Osteoblast (primary cell): ENCODE measurements at regions not wholly inside any gene's neighbourhood (a gene's known extent, or its start where the extent isn't known, plus 50 kb on each side); places are given as distances from the start of the nearest gene placed in this dataset.
A peak's percentile ranks its signal among the peaks of the same experiment; 100 is the strongest.

Experiments used
- DNase-seq: peaks from one replicate; pipeline ENCODE4 v3.0.0; 2011; ENCODE audit warnings: low spot score, mixed read lengths; ENCODE audit not compliant: insufficient read length; ENCODE audit errors: missing footprints
- H2AFZ ChIP-seq: 2 replicates; pipeline ENCODE4 v1.6.0; 2011; ENCODE audit warnings: mild to moderate bottlenecking, low read length
- H3K27ac ChIP-seq: 2 replicates; pipeline ENCODE4 v1.5.1; 2011; ENCODE audit warnings: mild to moderate bottlenecking, low read depth, low read length, moderate library complexity
- H3K27me3 ChIP-seq: 2 replicates; pipeline ENCODE4 v1.6.0; 2012; ENCODE audit warnings: mild to moderate bottlenecking, control low read depth, inconsistent platforms, low read length, moderate library complexity; ENCODE audit not compliant: insufficient read depth
- H3K36me3 ChIP-seq: 2 replicates; pipeline ENCODE4 v1.5.1; 2011; ENCODE audit warnings: mild to moderate bottlenecking, low read length, control low read depth, moderate library complexity; ENCODE audit not compliant: insufficient read depth
- H3K4me1 ChIP-seq: 2 replicates; pipeline ENCODE4 v1.5.1; 2011; ENCODE audit warnings: mild to moderate bottlenecking, low read length, control low read depth, moderate library complexity; ENCODE audit not compliant: insufficient read depth
- H3K4me2 ChIP-seq: 2 replicates; pipeline ENCODE4 v1.6.0; 2011; ENCODE audit warnings: mild to moderate bottlenecking, low read length; ENCODE audit not compliant: insufficient read depth
- H3K4me3 ChIP-seq: fragments of 200-600 bp; sonication (generic); 3 replicates; pipeline ENCODE4 v1.5.1; 2012; ENCODE audit warnings: mild to moderate bottlenecking, low read length, inconsistent platforms; ENCODE audit not compliant: insufficient read depth
- H3K79me2 ChIP-seq: 2 replicates; pipeline ENCODE4 v1.6.0; 2012; ENCODE audit warnings: mild to moderate bottlenecking, low read length, control low read depth, inconsistent platforms; ENCODE audit not compliant: insufficient read depth
- H3K9me3 ChIP-seq: 2 replicates; pipeline ENCODE4 v1.5.1; 2011; ENCODE audit warnings: low read depth, low read length, control low read depth
- H4K20me1 ChIP-seq: 2 replicates; pipeline ENCODE4 v1.6.0; 2012; ENCODE audit warnings: mild to moderate bottlenecking, low read length, control low read depth; ENCODE audit not compliant: insufficient read depth
- TF ChIP-seq, protein P1 (sequence below): IDR thresholded peaks from 2 replicates; pipeline ENCODE4 v1.5.1; 2011; ENCODE audit warnings: mild to moderate bottlenecking, low read depth, low read length, moderate library complexity; ENCODE audit errors: extremely low read depth

DNA sequence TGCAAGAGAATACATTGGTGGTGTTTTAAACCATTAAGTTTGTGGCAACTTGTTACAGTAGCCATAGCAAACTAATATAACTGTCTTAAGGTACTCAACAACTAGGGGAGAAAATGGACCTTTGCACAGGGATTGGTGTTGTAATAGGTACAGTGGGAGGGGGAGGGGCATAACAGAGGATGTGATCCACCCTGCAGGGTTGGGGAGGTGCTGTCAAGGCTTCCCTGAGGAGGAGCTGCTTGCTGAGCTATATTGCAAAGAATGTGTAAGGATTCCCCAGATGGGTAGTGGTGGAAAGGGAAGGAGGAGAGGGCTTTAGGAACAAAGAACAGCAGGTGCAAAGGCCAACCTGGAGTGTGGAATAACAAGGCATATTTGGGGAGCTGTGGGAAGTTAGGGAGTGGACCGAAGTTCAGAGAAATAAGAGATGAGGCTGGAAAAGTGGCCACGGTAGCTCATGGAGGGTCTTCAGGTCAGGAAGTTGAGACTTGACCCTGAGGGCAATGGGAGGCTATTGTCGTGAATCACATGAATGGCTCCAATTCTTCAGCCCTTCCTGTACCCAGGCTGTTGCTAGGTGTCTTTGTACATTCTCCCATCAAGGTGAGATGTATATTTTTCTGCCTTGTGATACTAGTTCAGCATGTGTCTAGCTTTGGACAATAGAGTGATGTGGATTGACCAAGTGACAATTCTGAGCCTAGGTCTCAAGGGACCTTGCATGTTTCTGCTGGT is 168.6 kb upstream of the CSF3R start:
- no peaks in the 10 kb centered on the region for H3K27me3 ChIP-seq
- no peak overlapping the region for H3K27ac ChIP-seq
- no peaks in the 10 kb centered on the region for H3K4me1 ChIP-seq
- no peaks in the 10 kb centered on the region for H3K36me3 ChIP-seq
- H3K4me3 ChIP-seq = no peak overlapping the region
- no peaks in the 10 kb centered on the region for H3K9me3 ChIP-seq
- no peaks in the 10 kb centered on the region for H4K20me1 ChIP-seq
- H2AFZ ChIP-seq = no peak overlapping the region
- no peaks in the 10 kb centered on the region for H3K79me2 ChIP-seq
- TF ChIP-seq, protein P1, sequence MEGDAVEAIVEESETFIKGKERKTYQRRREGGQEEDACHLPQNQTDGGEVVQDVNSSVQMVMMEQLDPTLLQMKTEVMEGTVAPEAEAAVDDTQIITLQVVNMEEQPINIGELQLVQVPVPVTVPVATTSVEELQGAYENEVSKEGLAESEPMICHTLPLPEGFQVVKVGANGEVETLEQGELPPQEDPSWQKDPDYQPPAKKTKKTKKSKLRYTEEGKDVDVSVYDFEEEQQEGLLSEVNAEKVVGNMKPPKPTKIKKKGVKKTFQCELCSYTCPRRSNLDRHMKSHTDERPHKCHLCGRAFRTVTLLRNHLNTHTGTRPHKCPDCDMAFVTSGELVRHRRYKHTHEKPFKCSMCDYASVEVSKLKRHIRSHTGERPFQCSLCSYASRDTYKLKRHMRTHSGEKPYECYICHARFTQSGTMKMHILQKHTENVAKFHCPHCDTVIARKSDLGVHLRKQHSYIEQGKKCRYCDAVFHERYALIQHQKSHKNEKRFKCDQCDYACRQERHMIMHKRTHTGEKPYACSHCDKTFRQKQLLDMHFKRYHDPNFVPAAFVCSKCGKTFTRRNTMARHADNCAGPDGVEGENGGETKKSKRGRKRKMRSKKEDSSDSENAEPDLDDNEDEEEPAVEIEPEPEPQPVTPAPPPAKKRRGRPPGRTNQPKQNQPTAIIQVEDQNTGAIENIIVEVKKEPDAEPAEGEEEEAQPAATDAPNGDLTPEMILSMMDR = no peak
- no peak overlapping the region for H3K4me2 ChIP-seq
- no peak for DNase-seq

DNA sequence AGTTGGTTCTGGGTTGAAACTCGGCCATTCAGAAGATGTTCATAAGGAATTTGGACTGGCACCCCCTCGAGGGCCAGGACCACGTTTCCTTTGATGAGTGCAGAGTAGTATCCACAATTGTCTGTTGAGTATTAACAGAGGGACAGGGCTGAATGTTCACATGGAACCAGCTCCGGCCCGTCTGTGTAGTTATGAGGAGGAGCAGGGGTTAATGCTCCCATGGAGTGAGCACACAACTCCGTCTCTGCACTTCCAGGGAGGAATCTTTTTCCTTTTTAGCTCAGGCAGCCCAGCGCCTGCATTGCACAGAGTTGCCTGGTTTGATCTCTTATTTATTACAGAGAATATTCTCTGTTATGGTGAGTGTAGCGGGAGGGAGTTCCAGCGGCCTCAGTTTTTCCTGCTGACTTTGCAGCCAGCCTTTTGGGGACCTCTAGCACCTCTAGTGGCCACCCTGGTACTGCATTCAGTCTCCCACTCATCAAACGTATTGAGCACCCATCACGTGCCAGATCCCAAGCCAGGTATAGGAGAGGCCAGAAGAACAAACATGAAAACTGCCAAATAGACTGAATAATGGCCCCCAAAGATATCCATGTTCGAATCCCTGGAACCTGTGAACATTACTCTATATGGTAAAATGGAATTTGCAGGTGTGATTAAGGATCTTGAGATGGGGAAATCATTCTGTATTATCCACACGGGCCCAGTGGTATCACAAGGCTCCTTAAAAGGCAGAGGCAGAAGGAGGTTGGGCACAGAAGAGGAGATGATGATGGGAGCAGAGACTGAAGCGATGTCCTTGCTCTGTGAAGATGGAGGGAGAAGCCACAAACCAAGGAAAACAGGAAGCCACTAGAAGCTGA is 167.7 kb upstream of the CSF3R start:
- H3K4me2 ChIP-seq = no peak overlapping the region
- no peaks in the 10 kb centered on the region for H4K20me1 ChIP-seq
- no peak for DNase-seq
- TF ChIP-seq, protein P1 = peak; percentile 94
- no peak overlapping the region for H2AFZ ChIP-seq
- H3K36me3 ChIP-seq = no peaks in the 10 kb centered on the region
- H3K79me2 ChIP-seq = no peaks in the 10 kb centered on the region
- no peaks in the 10 kb centered on the region for H3K4me1 ChIP-seq
- no peak overlapping the region for H3K27ac ChIP-seq
- H3K4me3 ChIP-seq = no peak overlapping the region
- H3K27me3 ChIP-seq = no peaks in the 10 kb centered on the region
- no peaks in the 10 kb centered on the region for H3K9me3 ChIP-seq

DNA sequence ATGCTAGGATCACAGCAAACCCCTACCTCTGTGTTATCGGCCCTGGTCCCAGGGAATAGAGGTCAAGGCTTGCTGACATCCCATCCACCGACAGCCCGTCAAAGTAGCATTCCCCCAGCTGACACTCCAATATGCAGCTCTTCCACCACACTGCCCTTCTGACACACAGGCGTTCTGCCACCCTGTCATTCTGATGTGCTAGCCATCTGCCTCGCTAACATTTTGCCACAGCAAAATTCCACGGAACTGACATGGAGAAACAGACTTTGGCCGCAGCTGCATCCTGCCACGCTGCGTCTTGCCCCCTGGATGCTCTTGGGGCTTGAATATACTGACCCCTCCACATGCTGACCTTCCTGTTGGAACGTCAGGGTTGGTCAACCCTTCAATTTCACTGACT is 163.2 kb upstream of the CSF3R start:
- no peaks in the 10 kb centered on the region for H3K4me1 ChIP-seq
- no peaks in the 10 kb centered on the region for H3K79me2 ChIP-seq
- H3K27me3 ChIP-seq = no peaks in the 10 kb centered on the region
- no peak overlapping the region for H3K27ac ChIP-seq
- TF ChIP-seq, protein P1 = no peak
- H2AFZ ChIP-seq = no peak overlapping the region
- no peak overlapping the region for H3K4me3 ChIP-seq
- H3K4me2 ChIP-seq = no peak overlapping the region
- no peaks in the 10 kb centered on the region for H4K20me1 ChIP-seq
- no peaks in the 10 kb centered on the region for H3K9me3 ChIP-seq
- no peak for DNase-seq
- H3K36me3 ChIP-seq = no peaks in the 10 kb centered on the region

DNA sequence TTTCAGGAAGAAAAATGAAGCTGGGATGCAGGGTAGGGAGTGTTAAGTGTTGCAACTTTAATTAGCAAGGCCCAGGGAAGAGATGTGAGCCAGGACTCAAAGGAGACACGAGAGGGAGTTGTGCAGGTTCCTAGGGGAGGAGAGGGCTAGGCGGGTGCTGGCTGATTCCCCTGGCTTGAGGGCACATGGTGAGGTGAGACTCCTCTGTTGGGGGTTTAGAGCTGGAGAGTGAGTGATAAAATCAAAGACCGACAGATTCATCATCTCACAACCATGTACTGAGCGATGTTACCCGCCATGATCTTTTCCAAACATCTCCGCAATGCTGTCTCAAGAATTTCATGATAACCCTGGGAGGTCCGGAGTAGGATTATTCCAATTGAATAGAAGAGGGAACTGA is 161.8 kb upstream of the CSF3R start:
- H3K79me2 ChIP-seq = no peaks in the 10 kb centered on the region
- H3K27me3 ChIP-seq = no peaks in the 10 kb centered on the region
- TF ChIP-seq, protein P1 = no peak
- H4K20me1 ChIP-seq = no peaks in the 10 kb centered on the region
- no peaks in the 10 kb centered on the region for H3K36me3 ChIP-seq
- no peak overlapping the region for H3K4me2 ChIP-seq
- H3K27ac ChIP-seq = no peak overlapping the region
- no peaks in the 10 kb centered on the region for H3K9me3 ChIP-seq
- no peak overlapping the region for H2AFZ ChIP-seq
- H3K4me3 ChIP-seq = no peak overlapping the region
- DNase-seq = peak; percentile 35
- no peaks in the 10 kb centered on the region for H3K4me1 ChIP-seq
